ENCODE measurements at regions not wholly inside any gene's neighbourhood (a gene's known extent, or its start where the extent isn't known, plus 50 kb on each side); places are given as distances from the start of the nearest gene placed in this dataset.

DNA sequence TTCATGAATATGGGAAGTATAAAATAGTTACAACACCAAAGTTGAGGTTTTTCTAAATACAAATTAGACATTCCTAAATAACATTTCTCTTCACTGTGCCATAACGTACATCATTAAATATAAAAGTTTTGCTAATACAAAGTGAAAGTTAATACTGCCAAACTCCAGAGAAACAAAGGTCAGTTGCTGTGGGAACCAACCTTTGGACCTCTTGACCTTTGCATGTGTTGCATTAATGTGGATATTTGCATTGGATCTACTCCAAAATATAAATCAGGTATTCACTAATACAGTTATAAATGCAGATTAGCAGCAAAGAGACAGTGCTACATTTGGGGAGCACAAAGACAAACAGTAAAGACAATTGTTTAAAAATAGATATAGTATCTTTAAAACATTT lies 366.0 kb upstream of the USP15 start:
- TF ChIP-seq, protein P1, sequence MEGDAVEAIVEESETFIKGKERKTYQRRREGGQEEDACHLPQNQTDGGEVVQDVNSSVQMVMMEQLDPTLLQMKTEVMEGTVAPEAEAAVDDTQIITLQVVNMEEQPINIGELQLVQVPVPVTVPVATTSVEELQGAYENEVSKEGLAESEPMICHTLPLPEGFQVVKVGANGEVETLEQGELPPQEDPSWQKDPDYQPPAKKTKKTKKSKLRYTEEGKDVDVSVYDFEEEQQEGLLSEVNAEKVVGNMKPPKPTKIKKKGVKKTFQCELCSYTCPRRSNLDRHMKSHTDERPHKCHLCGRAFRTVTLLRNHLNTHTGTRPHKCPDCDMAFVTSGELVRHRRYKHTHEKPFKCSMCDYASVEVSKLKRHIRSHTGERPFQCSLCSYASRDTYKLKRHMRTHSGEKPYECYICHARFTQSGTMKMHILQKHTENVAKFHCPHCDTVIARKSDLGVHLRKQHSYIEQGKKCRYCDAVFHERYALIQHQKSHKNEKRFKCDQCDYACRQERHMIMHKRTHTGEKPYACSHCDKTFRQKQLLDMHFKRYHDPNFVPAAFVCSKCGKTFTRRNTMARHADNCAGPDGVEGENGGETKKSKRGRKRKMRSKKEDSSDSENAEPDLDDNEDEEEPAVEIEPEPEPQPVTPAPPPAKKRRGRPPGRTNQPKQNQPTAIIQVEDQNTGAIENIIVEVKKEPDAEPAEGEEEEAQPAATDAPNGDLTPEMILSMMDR (IDR thresholded peaks at IDR 0.05; ENCODE audit: poor library complexity, severe bottlenecking) = no peak
- TF ChIP-seq POLR2AphosphoS5 (IDR thresholded peaks at IDR 0.05) (no peak), TAF1 (IDR thresholded peaks at IDR 0.05; ENCODE audit: low read depth) (no peak), RAD21 (conservative IDR thresholded peaks at IDR 0.05) (no peak), EP300 (conservative IDR thresholded peaks at IDR 0.05; ENCODE audit: poor library complexity, severe bottlenecking) (no peak)
- TF ChIP-seq, protein P2, sequence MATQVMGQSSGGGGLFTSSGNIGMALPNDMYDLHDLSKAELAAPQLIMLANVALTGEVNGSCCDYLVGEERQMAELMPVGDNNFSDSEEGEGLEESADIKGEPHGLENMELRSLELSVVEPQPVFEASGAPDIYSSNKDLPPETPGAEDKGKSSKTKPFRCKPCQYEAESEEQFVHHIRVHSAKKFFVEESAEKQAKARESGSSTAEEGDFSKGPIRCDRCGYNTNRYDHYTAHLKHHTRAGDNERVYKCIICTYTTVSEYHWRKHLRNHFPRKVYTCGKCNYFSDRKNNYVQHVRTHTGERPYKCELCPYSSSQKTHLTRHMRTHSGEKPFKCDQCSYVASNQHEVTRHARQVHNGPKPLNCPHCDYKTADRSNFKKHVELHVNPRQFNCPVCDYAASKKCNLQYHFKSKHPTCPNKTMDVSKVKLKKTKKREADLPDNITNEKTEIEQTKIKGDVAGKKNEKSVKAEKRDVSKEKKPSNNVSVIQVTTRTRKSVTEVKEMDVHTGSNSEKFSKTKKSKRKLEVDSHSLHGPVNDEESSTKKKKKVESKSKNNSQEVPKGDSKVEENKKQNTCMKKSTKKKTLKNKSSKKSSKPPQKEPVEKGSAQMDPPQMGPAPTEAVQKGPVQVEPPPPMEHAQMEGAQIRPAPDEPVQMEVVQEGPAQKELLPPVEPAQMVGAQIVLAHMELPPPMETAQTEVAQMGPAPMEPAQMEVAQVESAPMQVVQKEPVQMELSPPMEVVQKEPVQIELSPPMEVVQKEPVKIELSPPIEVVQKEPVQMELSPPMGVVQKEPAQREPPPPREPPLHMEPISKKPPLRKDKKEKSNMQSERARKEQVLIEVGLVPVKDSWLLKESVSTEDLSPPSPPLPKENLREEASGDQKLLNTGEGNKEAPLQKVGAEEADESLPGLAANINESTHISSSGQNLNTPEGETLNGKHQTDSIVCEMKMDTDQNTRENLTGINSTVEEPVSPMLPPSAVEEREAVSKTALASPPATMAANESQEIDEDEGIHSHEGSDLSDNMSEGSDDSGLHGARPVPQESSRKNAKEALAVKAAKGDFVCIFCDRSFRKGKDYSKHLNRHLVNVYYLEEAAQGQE (IDR thresholded peaks at IDR 0.05; ENCODE audit: borderline replicate concordance) = no peak

Measured in neural cell (in vitro differentiated cells).